CD8-positive, alpha-beta memory T cell (primary cell): ENCODE measurements at regions not wholly inside any gene's neighbourhood (a gene's known extent, or its start where the extent isn't known, plus 50 kb on each side); places are given as distances from the start of the nearest gene placed in this dataset.

Source experiments
- CTCF ChIA-PET: fragments of 350-600 bp; sonication (Branson Sonifier 250); formaldehyde crosslinking; loops from one replicate; lab custom pipeline; 2021; ENCODE audit warnings: antibody characterized with exemption; lab: Charles Lee
- POLR2A ChIA-PET: fragments of 350-600 bp; sonication (Branson Sonifier 250); formaldehyde crosslinking; loops from one replicate; lab custom pipeline; 2021; ENCODE audit warnings: antibody characterized with exemption; lab: Charles Lee
- DNase-seq, 5 donors: peaks; one replicate each; pipeline versions ENCODE4 v3.0.0 to v3.0.0-alpha.2; 2020 to 2022; ENCODE audit warnings: mixed read lengths in 1 of 5
- H3K27ac ChIP-seq: one replicate; pipeline ENCODE4 v1.7.0; 2013; ENCODE audit warnings: low read depth, mild to moderate bottlenecking, low read length, moderate library complexity
- H3K27me3 ChIP-seq: 2 replicates; pipeline ENCODE4 v1.7.0; 2013; ENCODE audit warnings: low read length, mild to moderate bottlenecking; ENCODE audit not compliant: insufficient read depth, poor library complexity, severe bottlenecking
- H3K36me3 ChIP-seq: 2 replicates; pipeline ENCODE4 v1.7.0; 2013; ENCODE audit warnings: mild to moderate bottlenecking, low read length, moderate library complexity; ENCODE audit not compliant: insufficient read depth
- H3K4me1 ChIP-seq: 2 replicates; pipeline ENCODE4 v1.7.0; 2013; ENCODE audit warnings: mild to moderate bottlenecking, low read length, moderate library complexity; ENCODE audit not compliant: insufficient read depth
- H3K4me3 ChIP-seq: 2 replicates; pipeline ENCODE4 v1.7.0; 2013; ENCODE audit warnings: mild to moderate bottlenecking, low read length
- H3K9me3 ChIP-seq: 2 replicates; pipeline ENCODE4 v1.7.0; 2013; ENCODE audit warnings: mild to moderate bottlenecking, low read length
- H3K27ac Mint-ChIP-seq, 8 donors: one replicate each; pipeline ENCODE4 v1.8.0; 2020 to 2021; ENCODE audit warnings: mixed read lengths in 8 of 8, mild to moderate bottlenecking in 6 of 8, inconsistent platforms in 3 of 8, moderate library complexity in 3 of 8
- H3K27me3 Mint-ChIP-seq, 2 donors: one replicate each; pipeline ENCODE4 v1.8.0; 2020 to 2021; ENCODE audit warnings: mixed read lengths in 2 of 2, mild to moderate bottlenecking in 1 of 2, moderate library complexity in 1 of 2
- H3K36me3 Mint-ChIP-seq, 3 donors: one replicate each; pipeline ENCODE4 v1.8.0; 2020 to 2021; ENCODE audit warnings: mixed read lengths in 3 of 3, inconsistent platforms in 1 of 3, mild to moderate bottlenecking in 1 of 3
- H3K4me1 Mint-ChIP-seq, 3 donors: one replicate each; pipeline ENCODE4 v1.8.0; 2020 to 2021; ENCODE audit warnings: mixed read lengths in 3 of 3, inconsistent platforms in 1 of 3, mild to moderate bottlenecking in 1 of 3
- H3K4me3 Mint-ChIP-seq, 7 donors: one replicate each; pipeline ENCODE4 v1.8.0; 2020 to 2021; ENCODE audit warnings: mixed read lengths in 7 of 7, mild to moderate bottlenecking in 6 of 7, moderate library complexity in 4 of 7, inconsistent platforms in 2 of 7
- H3K9me3 Mint-ChIP-seq, 5 donors: one replicate each; pipeline ENCODE4 v1.8.0; 2020 to 2022; ENCODE audit warnings: mixed read lengths in 5 of 5, mild to moderate bottlenecking in 3 of 5, moderate library complexity in 2 of 5, inconsistent platforms in 1 of 5

- Mint-ChIP-seq H3K4me3 (no peak overlapping the region), H3K27ac (no peak overlapping the region), H3K9me3 (peaks cover 0 to 25% (median 6%) of the 10 kb centered on the region in 5 donors), H3K27me3 (no peaks in the 10 kb centered on the region), H3K4me1 (no peaks in the 10 kb centered on the region), H3K36me3 (no peaks in the 10 kb centered on the region)
- Histone ChIP-seq H3K4me1 (no peaks in the 10 kb centered on the region), H3K4me3 (no peak overlapping the region), H3K27me3 (no peaks in the 10 kb centered on the region), H3K27ac (no peak overlapping the region), H3K9me3 (no peaks in the 10 kb centered on the region), H3K36me3 (no peaks in the 10 kb centered on the region)
- ChIA-PET CTCF (no interaction called here), POLR2A (no interaction called here)
- DNase-seq: no peak
Observed at GRCh38 chr12:16844875-16845274, 238.9 kb upstream of the LMO3 start.

DNA sequence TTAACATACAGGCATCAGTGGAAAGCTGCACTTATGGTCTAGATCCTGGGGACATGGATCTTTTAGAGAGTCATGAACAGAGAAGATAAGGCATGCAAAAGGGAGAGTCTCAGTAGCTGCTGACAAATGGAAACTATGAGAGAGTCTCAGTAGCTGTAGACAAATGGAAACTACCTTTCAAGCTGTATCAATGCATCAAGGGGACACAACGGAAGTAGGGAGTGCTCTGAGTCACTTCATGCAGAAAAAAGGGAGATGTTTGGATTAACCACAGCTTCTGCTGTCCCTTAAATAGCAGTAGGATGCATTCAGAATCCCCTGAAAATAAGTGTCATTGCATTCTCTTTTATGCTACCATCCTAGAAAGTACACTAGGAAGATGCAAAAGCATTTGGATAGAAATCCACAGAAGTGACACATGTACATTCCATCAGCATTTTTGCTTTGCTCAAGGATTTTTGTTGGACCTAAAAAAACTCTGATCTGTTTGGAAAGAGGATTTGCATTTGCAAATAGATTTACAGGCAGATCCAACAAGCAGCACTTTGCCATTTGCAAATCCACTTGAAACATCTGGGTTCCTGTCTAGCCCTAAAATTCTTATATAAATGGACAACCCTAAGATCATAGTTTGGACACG, 227.5 kb upstream of the LMO3 start:
- ChIA-PET POLR2A (no interaction called here), CTCF (no interaction called here)
- no peaks in the 10 kb centered on the region for H3K27me3 Mint-ChIP-seq
- H3K27ac ChIP-seq: no peak overlapping the region
- no peaks in the 10 kb centered on the region for H3K36me3 Mint-ChIP-seq
- no peak overlapping the region for H3K4me3 ChIP-seq
- no peaks in the 10 kb centered on the region for H3K36me3 ChIP-seq
- H3K27me3 ChIP-seq: no peaks in the 10 kb centered on the region
- no peak overlapping the region for H3K27ac Mint-ChIP-seq
- no peaks in the 10 kb centered on the region for H3K4me1 Mint-ChIP-seq
- no peaks in the 10 kb centered on the region for H3K9me3 ChIP-seq
- H3K4me1 ChIP-seq: no peaks in the 10 kb centered on the region
- DNase-seq: no peak
- H3K4me3 Mint-ChIP-seq: no peak overlapping the region
- H3K9me3 Mint-ChIP-seq: peaks cover 3 to 15% (median 7%) of the 10 kb centered on the region in 5 donors

DNA sequence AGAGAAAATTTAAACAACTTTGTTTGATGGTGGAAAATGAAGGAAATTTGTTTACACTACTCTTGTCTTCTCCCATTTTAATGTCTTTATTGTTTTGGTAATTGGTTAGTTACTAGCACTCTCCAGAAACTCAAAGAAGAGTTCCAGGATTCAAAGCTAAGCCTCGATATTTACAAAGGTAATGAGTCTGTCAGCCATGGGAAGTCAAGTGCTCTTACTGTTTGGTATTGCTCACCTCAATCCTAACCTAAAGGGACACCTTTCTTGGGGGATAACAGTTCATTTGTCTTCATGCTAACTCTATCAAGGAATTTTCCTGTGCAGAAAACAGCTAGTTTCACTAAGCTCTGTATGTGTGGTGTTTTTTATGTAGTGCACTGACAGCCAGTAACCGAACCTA, 222.9 kb upstream of the LMO3 start:
- Mint-ChIP-seq H3K27me3 (no peaks in the 10 kb centered on the region), H3K4me1 (no peaks in the 10 kb centered on the region), H3K27ac (no peak overlapping the region), H3K4me3 (no peak overlapping the region), H3K36me3 (no peaks in the 10 kb centered on the region), H3K9me3 (peaks cover 5 to 29% (median 12%) of the 10 kb centered on the region in 5 donors)
- POLR2A ChIA-PET: no interaction called here
- H3K4me3 ChIP-seq: no peak overlapping the region
- H3K9me3 ChIP-seq: no peaks in the 10 kb centered on the region
- no peaks in the 10 kb centered on the region for H3K4me1 ChIP-seq
- no peaks in the 10 kb centered on the region for H3K36me3 ChIP-seq
- CTCF ChIA-PET: no interaction called here
- H3K27me3 ChIP-seq: no peaks in the 10 kb centered on the region
- no peak overlapping the region for H3K27ac ChIP-seq
- no peak for DNase-seq

GRCh38 chr12:16807731-16808130, 201.8 kb upstream of the LMO3 start:
- no peaks in the 10 kb centered on the region for H3K36me3 ChIP-seq
- no peaks in the 10 kb centered on the region for H3K27me3 ChIP-seq
- H3K4me3 ChIP-seq: no peak overlapping the region
- CTCF ChIA-PET: no interaction called here
- H3K4me1 Mint-ChIP-seq: no peaks in the 10 kb centered on the region
- no peak overlapping the region for H3K4me3 Mint-ChIP-seq
- no peaks in the 10 kb centered on the region for H3K4me1 ChIP-seq
- no peak overlapping the region for H3K27ac Mint-ChIP-seq
- no peaks in the 10 kb centered on the region for H3K9me3 ChIP-seq
- no peak overlapping the region for H3K27ac ChIP-seq
- POLR2A ChIA-PET: no interaction called here
- H3K27me3 Mint-ChIP-seq: no peaks in the 10 kb centered on the region
- no peak for DNase-seq
- peaks cover 4 to 16% (median 10%) of the 10 kb centered on the region in 5 donors for H3K9me3 Mint-ChIP-seq
- H3K36me3 Mint-ChIP-seq: no peaks in the 10 kb centered on the region

GRCh38 chr12:16796168-16796567, 190.2 kb upstream of the LMO3 start:
- no peaks in the 10 kb centered on the region for H3K9me3 ChIP-seq
- H3K36me3 Mint-ChIP-seq: no peaks in the 10 kb centered on the region
- ChIA-PET POLR2A (no interaction called here), CTCF (no interaction called here)
- no peaks in the 10 kb centered on the region for H3K27me3 Mint-ChIP-seq
- no peak for DNase-seq
- H3K4me3 ChIP-seq: no peak overlapping the region
- H3K4me1 ChIP-seq: no peaks in the 10 kb centered on the region
- H3K9me3 Mint-ChIP-seq: peaks cover 9 to 41% (median 14%) of the 10 kb centered on the region in 5 donors
- no peaks in the 10 kb centered on the region for H3K27me3 ChIP-seq
- no peaks in the 10 kb centered on the region for H3K4me1 Mint-ChIP-seq
- H3K27ac ChIP-seq: no peak overlapping the region
- no peak overlapping the region for H3K27ac Mint-ChIP-seq
- H3K4me3 Mint-ChIP-seq: no peak overlapping the region
- H3K36me3 ChIP-seq: no peaks in the 10 kb centered on the region

DNA sequence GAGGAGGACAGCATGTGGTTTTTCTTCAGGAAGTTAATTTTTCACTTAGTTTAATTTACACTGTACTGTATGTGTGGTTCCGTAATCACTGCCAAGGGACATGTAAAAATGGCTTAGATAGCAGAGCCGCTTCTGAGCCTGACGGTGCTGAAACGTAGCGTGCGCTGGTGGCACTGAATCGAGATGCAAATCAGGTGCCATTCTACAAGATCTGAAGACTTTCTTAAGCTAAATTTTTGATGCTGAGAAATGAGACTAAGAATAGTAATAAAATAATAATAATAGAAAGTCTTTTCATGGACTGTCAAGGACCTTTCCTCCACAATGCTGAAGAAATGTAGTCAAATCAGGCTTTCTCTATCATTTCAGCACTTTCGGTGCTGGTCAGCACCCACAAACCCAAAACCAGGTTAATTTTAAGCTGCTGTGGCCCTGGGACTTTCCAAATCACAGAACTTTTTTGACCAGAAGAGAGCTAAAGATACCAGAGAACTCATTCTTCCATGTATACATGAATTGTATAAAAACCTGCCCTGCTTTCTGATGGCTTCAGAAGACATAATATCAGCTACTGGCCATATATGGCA, 183.3 kb upstream of the LMO3 start:
- no peaks in the 10 kb centered on the region for H3K27me3 Mint-ChIP-seq
- Histone ChIP-seq H3K36me3 (no peaks in the 10 kb centered on the region), H3K27me3 (no peaks in the 10 kb centered on the region), H3K9me3 (no peaks in the 10 kb centered on the region), H3K4me1 (no peaks in the 10 kb centered on the region), H3K4me3 (no peak overlapping the region), H3K27ac (no peak overlapping the region)
- H3K36me3 Mint-ChIP-seq: no peaks in the 10 kb centered on the region
- no peaks in the 10 kb centered on the region for H3K4me1 Mint-ChIP-seq
- ChIA-PET CTCF (no interaction called here), POLR2A (interaction anchor here (0.5 kb wide), 1 partner anchor 293 kb away, joined by 3 read pairs; no protein-coding TSS in a partner anchor)
- H3K27ac Mint-ChIP-seq: no peak overlapping the region
- H3K4me3 Mint-ChIP-seq: no peak overlapping the region
- DNase-seq: no peak
- H3K9me3 Mint-ChIP-seq: peaks cover 4 to 26% (median 9%) of the 10 kb centered on the region in 5 donors

DNA sequence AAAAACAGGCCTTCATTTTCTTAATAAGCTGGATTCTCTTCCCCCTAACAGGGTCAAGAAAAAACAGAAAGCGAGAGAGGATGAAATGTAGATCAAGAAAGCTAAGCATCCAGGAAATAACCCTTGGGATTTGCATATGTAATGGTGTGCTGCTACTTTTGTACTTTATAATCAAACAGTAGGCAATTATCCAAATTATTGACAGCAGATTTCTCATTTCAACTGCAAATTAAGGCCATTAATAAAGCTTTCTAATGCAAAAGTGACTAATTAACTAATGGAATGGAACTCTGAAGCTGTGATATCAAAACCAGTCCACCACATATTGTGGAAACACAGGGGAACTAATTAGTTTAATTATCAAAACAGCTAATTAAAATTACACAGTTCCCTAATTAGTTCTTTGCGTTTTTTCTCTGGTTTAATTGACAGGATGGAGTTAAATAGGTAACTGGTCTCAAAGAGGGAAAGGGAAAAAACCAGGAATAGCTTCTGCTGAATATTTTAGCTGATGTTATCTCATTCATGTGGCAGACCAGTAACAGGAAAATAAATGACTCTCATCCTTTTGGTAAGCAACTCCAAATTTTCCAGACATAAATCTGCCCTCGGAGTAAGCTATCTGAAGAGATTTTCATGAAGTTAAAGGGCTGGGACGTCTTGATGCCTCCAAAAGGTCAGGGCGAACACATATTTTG, 182.7 kb upstream of the LMO3 start:
- no peak overlapping the region for H3K4me3 ChIP-seq
- DNase-seq: no peak
- Mint-ChIP-seq H3K4me1 (no peaks in the 10 kb centered on the region), H3K9me3 (peaks cover 4 to 27% (median 8%) of the 10 kb centered on the region in 5 donors), H3K4me3 (no peak overlapping the region), H3K27ac (no peak overlapping the region), H3K36me3 (no peaks in the 10 kb centered on the region), H3K27me3 (no peaks in the 10 kb centered on the region)
- ChIA-PET CTCF (no interaction called here), POLR2A (no interaction called here)
- H3K27me3 ChIP-seq: no peaks in the 10 kb centered on the region
- H3K9me3 ChIP-seq: no peaks in the 10 kb centered on the region
- H3K4me1 ChIP-seq: no peaks in the 10 kb centered on the region
- H3K36me3 ChIP-seq: no peaks in the 10 kb centered on the region
- no peak overlapping the region for H3K27ac ChIP-seq

DNA sequence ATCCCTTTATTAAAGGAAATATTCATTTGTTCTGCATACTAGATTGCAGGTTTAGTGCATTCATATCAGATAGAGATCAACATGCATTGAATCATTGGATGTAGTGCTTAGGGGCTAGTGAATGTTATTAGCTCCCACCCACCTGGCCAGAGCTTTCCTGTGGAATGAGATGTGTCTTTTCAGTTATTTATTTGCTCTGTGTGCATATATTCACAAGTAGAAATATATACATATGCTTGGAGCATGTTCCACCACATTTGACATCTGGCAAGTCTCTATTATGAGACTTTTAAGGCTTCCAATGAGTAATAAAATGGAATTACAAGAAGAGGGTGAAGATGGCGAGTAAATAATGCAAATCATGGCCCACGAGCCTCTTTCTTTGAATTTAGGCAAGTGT, 180.0 kb upstream of the LMO3 start:
- ChIA-PET CTCF (no interaction called here), POLR2A (no interaction called here)
- Mint-ChIP-seq H3K4me1 (no peaks in the 10 kb centered on the region), H3K36me3 (no peaks in the 10 kb centered on the region), H3K27me3 (no peaks in the 10 kb centered on the region), H3K27ac (no peak overlapping the region), H3K4me3 (no peak overlapping the region), H3K9me3 (peaks cover 2 to 17% (median 4%) of the 10 kb centered on the region in 5 donors)
- Histone ChIP-seq H3K27ac (no peak overlapping the region), H3K9me3 (no peaks in the 10 kb centered on the region), H3K4me3 (no peak overlapping the region), H3K27me3 (no peaks in the 10 kb centered on the region), H3K4me1 (no peaks in the 10 kb centered on the region), H3K36me3 (no peaks in the 10 kb centered on the region)
- no peak for DNase-seq
